T-helper 1 cell treated with Interleukin-12 subunit alpha and Interleukin-12 subunit beta and Interleukin-4 antibody, amounts not matched to agents 30 ng/mL and 1 ng/mL, for 36 hours (primary cell): ENCODE measurements at regions not wholly inside any gene's neighbourhood (a gene's known extent, or its start where the extent isn't known, plus 50 kb on each side); places are given as distances from the start of the nearest gene placed in this dataset.
"Not testable (repeated sequence)": the region's sequence is repeated elsewhere in the genome, so short reads cannot be mapped to it uniquely, and the experiment has no call there.

Source experiments
- intact Hi-C: fragments of 100-400 bp; cut with micrococcal nuclease; formaldehyde crosslinking; loops from one replicate; pipeline ENCODE4 v1.15.1; 2024

DNA sequence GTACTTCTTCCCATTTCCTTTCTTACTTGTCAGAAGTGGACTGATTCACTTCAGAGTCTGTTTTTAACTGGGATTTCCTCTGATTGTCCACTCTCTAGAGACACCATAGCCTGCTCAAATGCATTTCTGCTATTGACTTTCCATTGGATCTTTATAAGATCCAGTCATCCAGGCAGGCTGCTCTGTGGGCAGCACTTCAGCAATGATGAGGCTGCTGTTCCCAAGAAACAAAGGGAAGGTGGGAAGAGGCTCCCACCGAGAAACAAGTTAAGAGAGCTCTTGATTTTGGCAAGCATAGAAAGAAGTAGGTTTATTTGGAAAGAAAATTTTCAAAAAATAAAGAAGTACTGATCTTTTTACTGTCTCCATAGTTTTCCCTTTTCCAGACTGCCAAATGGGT is 125.8 kb upstream of the STARD13 start:
- intact Hi-C loops = no loop called here

DNA sequence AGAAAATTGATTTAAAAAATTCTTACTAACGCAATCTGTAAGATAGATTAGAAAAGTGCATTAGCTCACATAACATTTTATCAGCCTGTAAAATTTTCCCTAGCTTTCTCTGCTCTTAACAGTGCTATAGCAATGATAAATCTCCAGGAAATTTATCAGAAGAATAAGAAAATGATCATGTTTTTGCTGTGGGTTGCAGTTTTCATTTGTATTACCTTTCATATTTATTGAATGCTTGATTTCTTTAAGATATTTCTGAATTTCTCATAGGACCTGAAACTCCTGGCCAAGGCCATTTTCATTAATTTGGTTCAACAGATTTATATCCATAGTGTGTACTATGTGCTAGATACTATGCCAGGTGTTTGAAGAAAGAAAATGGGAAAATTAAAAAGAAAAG is 130.3 kb upstream of the STARD13 start:
- intact Hi-C loops = no loop called here

DNA sequence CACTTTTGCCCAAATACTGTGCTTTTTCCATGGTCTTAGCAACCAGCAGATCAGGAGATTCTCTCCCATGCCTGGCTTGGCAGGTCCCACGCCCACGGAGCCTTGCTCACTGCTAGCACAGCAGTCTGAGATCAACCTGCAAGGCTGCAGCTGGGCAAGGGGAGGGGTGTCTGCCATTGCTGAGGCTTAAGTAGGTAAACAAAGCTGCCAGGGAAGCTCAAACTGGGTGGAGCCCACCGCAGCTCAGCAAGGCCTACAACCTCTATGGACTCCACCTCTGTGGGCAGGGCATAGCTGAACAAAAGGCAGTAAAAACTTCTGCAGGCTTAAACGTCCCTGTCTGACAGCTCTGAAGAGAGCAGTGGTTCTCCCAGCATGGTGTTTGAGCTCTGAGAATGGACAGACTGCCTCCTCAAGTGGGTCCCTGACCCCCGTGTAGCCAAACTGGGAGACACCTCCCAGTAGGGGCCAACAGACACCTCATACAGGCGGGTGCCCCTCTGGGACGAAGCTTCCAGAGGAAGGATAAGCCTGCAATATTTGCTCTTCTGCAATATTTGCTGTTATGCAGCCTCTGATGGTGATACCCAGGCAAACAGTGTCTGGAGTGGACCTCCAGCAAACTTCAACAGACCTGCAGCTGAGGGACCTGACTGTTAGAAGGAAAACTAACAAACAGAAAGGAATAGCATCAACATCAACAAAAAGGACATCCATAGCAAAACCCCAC is 132.8 kb upstream of the STARD13 start:
- intact Hi-C loops = not testable (repeated sequence)

DNA sequence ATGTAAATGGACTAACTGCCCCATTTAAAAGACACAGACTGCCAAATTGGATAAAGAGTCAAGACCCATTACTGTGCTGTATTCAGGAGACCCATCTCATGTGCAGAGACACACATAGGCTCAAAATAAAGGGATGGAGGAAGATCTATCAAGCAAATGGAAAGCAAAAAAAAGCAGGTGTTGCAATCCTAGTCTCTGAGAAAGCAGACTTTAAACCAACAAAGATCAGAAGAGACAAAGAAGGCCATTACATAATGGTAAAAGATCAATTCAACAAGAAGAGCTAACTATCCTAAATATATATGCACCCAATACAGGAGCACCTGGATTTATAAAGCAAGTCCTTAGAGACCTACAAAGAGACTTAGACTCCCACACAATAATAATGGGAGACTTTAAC is 134.6 kb upstream of the STARD13 start:
- intact Hi-C loops = not testable (repeated sequence)

DNA sequence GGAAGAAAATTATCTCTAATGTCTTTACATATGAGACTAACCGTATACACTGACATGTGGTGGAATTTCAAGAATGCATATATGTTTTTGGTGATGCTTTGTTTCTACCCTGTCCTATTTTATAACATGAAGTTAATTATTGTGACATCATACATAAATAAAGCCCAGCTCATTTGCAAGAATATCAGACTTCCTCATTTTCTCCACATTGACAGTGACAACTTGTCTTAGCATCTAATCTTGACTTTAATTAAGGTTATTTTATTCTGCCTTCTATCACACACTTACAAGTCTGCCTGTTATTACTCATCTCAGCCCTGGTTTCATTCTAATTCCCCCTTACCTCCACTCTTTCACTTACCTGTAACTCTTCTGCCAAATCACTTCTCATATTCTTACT is 140.6 kb upstream of the STARD13 start:
- intact Hi-C loops = no loop called here

DNA sequence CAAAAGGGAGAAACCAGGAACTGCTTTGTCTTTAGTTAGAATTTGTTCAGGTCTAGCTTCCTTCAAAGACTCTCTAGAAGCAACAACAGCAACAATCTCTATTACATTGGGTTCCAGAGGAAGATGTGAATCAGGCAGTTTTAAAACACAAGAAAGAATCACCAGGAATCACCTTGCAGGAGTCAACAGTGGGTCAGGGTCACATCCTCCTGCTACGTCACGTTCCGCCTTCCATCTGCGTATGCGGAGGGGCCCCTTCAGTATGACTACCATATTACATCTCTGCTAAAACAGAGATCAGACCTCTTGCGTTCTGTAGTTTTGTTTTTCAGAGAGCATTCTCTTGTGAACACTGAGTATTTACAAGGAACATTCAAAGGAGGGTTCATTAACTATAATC is 147.8 kb upstream of the STARD13 start:
- intact Hi-C loops = no loop called here

DNA sequence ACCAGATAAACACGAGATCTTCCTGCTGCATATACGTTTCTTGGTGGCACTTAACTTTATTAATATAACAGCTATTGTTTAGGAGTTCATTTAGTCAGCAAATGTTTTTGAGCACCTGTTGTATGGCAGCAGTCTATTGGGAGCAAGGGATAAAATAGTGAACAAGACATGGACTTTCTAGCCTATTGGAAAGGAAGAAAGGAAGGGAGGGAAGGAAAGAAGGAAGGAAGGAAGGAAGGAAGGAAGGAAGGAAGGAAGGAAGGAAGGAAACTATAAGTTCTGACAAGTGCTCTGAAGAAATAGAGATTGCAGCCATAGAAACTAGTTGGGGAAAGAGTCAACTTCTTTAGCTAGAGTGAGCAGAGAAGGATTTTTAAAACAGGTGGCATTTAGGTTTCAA is 149.1 kb upstream of the STARD13 start:
- intact Hi-C loops = no loop called here

DNA sequence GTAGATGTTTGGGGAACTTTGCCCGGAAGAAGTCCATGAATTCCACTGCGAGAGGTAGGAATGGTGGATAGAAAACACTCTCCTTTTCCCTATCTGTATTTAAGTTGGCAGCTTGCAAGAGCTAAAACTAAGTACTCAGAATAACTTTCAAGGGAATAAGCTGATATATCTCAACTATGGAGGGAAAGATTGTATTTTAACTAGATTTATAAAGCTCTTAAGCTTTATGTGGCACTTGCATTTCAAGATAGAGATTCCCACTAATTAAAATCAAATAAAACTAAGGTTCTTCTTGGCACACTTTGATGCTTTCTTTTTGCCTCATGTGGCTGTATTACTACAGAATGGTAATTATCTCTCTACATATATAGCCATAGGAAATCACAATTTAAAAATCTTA is 149.7 kb upstream of the STARD13 start:
- intact Hi-C loops = no loop called here

DNA sequence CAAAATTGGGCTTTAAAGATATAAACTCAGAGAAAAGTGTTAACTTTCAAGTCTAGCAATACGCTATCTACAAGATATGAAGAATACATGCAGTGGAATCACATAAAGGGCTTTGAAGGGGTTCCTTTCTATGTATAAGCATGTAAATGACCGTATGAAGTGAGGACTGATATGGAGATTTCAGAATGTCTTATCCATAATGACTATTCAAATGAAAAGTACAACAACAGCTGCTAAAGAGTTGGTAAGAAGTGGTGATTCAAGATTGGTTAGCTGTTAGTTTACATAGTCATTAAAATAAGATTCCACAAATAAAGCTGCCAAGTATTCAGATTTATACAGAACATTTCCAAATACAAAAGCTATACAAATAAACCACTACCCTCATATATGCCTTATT is 153.4 kb upstream of the STARD13 start:
- intact Hi-C loops = no loop called here

DNA sequence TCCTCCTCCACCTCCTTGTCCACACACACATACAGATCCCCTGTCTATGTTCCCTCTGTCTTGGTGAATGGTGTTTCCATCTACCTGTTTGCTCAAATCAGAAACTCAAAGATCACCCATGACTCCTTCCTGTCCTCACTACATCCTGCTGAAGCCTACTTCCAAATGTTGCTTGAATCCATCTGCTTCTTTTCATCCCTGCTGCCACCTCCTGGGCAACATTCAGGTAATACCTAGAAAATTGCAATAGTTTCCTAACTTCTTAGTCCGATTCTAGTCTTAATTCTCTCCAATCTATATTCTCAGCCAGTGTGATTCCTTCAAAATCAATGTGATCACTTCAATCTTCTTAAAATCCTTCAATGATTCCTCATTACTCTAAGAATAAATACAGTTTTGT is 155.5 kb upstream of the STARD13 start:
- intact Hi-C loops = no loop called here

DNA sequence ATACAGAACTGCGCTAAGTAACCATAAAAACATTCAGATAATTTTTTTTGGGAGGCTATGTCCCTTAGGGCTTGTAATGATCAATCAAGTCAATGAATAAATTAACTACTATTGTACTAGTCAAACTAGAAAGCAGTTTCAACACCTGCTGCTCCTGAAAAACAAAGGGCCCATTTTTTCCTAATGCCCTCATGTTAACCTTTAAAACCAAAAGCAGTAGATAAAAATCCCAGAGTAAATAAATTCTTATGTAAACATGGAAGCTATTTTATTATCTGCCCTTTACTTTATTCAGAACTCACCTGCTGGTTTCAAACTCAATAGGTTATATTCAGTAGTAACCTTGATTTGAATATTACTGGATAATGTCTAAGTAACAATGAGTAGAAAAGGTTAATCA is 159.5 kb upstream of the STARD13 start:
- intact Hi-C loops = no loop called here

DNA sequence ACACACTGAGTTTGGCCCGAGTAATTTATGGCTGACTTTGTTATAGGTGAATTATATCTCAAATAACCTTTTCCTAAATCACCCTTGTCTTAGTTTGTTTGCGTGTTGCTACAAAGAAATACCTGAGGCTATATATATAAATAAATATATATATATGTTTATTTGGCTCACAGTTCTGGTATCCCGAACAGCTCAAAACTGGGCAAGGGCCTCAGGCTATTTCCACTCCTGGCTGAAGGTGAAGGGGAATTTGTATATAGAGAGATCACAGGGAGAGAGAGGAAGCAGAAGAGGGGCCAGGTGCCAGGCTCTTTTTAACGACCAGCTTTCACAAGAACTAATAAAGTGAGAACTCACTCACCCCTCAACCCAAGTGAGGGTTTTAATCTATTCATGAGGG is 159.9 kb upstream of the STARD13 start:
- intact Hi-C loops = no loop called here

DNA sequence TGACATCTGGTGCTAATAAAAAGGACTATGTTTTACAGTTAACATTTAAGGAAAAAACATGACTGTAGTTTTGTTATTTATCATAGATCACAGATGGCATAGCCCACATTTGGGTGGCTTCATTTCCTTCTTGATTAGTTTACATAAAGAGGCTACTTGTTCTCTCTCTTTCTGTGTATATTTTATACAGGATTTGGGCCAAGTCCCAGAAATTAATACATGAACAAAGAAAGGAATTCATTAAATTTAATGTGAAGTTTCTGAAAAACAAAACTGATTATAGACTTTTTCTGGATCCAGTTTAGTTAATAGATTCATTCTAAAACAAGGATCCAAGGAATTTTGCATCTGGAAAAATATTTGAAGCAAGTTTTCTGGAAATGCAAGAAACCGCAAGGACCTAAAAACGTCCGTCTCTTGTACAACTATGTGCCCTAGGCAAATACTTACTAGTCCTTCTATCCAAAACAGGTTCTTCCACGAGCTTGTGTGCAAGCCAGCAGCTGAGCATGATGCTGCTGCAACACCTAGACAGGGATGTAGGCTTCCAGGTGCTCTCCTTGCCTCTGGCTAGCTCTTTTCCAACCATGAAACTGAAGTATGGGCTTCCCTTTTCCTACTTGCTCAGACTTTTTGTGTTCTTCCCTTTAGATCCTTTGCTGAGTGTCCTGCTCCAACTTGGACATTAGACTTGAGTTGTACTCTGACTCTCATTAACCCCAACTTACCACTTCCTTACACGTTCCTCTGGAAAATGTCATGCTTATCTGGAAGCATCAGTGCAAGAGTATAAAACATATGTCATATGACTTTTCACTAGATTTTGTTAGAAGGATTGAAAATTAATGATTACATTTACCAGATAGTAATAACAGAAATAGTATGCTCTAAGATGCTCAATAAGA is 161.5 kb upstream of the STARD13 start:
- intact Hi-C loops = no loop called here

DNA sequence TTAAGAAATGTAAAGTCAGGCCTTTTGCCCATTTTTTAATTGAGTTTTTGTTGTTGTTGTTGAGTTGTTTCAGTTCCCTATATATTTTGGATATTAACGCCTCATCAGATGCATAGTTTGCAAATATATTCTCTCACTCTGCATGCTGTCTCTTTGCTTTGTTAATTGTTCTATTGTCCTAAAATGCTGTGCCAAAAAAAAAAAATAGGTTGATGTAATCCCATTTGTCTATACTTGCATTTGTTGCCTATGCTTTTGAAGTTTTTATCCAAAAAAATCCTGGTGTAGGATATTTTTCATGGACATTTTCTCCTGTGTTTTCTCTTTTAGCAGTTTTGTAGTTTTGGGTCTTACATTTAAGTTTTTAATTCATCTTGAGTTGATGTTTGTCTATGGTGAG is 163.3 kb upstream of the STARD13 start:
- intact Hi-C loops = no loop called here

DNA sequence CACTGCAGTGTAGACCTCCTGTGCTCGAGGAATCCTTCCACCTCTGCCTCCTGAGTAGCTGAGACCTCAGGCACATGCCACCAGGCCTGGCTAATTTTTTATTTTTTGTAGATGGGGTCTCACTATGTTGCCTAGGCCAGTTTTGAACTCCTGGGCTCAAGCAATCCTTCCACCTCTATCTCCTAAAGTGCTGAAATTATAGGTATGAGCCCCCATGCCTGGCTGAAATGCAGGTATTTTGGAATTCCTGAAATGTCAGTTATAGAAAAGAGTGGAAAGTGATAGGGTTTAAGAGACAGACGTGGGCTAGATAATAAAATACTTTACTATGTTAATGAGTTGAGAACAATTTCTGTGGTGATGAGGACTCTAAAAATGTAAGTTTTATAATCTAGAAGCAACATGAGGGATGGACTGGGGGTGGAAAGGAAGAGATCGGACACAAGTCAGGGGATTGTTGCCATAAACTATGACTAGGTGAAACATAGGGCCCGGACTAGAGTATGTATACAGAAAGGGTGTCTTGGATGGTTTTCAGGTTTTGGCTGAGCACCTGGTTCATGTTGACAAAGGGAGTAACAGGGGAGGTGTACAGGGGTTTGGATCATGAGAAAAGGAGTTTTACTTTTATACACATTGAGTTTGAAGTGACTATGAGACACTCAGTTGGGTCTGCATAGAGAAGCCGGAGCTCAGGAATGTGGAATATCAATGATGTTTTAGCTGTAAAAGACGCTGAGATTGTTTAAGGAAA is 165.6 kb upstream of the STARD13 start:
- intact Hi-C loops = no loop called here

DNA sequence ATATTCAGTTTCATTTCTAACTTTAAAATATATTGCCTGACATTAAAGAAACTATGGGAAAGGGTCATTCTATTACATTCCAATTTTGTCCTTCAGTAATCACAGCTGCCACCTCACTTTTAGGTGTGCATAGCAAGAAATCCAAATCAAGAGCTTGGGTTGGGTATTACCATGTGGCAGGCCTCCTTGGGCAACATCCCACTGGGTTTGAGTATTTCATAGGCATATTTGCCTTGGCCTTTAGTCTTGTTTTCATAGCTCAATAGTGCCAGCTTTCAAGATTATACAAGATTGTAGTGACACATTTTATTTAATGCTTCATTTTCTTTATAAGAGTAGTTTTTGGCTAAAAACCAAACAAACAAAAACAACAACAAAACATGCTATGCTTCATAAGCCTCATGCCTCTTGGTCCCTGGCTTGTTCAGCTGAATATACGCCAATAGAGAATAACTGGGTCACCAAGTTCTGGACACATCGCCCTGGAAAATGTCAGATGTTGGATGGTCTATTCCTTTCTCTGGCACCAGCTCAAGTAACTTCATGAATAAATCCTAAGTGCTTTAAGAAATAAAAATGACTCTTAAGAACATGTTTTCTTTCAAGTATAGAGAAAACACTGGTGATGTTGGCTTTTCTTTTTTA is 167.4 kb upstream of the STARD13 start:
- intact Hi-C loops = no loop called here

DNA sequence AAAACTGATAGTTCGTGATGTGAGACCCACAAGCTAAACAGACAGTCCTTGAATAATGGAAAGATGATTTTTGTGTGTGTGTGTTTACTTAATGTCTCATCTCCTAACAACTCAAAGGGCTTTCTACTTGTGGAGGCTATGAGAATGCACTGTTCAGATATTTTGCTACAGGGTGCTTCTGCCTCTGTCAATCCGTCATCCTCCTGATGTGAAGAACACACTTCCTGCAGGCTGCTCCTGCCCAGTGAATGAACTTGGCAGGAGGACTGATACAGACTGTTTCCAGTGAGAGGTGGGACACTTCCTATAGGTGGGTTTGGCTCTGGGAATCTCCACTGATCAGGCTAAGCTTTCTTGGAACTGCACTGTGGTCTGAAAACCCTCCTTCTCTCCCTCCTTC is 168.4 kb upstream of the STARD13 start:
- intact Hi-C loops = no loop called here

DNA sequence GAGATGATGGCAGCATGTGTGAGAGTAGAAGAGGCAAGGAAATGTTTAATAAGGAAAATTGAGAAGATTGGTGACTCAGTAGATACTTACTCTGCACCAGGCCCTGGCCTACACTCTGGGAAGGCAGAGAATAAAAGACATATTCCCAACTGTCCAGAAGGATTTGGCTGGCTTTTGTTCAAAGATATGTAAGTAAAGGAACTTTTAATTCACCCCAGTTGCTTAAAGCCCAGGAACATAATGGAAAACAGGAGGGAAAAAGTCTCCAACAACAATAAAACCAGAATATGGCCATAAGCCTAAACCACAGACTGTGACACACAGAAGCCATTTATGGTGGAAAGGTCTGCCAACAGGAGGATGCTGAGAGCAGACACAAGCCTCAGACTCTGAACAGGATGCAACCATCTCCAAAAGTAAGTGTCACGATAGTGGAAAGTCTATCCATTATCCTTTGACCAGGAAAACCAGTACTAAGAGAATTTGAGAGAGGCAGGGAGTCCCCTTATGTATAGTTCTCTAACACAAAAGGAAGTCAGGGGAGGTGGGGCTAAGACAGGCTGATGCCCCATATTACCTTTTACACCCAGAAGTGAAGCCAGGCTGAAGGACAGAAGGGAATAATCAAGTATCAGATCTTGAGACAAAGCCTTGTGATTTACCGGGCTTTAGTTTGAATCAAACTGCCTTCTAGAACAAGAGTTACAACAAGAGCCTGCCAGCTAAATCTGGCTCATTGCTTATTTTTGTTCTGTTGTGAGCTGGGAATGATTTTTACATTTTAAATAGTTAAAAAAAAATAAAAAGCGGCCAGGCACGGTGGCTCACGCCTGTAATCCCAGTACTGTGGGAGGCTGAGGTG is 169.5 kb upstream of the STARD13 start:
- intact Hi-C loops = no loop called here

DNA sequence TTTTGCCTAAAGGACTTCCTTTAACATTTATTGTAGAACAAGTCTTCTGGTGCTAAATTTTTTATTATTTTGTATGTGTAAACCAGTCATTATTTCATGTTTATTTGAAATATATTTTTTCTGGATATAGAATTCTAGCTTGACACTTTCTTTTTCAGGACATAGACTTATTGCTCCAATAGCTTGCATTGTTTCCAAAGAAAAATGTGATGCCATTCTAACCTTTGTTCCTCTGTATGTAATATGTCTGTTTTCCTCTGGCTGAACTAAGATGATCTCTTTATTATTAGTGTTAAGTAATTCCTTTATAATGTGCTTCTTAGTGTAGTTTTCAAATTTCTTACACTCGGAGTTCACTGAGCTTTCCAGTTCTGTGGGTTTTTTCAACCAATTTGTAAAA is 174.1 kb upstream of the STARD13 start:
- intact Hi-C loops = no loop called here

DNA sequence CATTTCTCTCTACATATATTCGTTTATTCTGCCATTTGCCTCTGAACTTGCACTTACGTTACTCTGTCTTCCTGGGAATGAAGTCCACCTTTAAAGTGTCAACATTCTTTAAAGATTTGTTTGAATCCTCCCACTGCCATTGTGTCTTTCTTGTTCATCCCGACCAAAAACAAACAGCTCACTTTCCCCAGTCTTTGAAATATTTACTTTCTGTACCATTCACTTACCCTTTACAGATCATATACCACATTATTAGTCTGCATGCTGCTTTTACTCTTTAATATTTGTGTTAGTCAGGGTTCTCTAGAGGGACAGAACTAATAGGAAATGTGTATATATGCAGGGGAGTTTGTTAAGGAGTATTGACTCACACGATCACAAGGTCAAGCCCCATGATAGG is 176.6 kb upstream of the STARD13 start:
- intact Hi-C loops = no loop called here

DNA sequence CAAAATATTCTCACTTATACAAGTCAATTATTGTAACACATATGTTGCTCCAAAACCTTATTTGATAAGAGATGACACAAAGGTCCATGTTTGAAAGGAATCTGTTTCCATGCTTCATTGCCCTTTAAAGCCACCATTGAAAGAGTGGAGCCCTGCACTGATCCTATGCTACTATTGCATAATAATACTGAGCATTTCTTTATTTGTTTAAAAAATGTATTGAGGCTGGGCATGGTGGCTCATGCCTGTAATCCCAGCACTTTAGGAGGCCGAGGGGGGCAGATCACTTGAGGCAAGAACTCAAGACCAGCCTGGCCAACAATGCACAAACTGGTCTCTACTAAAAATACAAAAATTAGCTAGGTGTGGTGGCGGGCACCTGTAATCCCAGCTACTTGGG is 178.8 kb upstream of the STARD13 start:
- intact Hi-C loops = no loop called here
